ENCODE measurements at regions not wholly inside any gene's neighbourhood (a gene's known extent, or its start where the extent isn't known, plus 50 kb on each side); places are given as distances from the start of the nearest gene placed in this dataset.
A peak's percentile ranks its signal among the peaks of the same experiment; 100 is the strongest.
"Not testable (repeated sequence)": the region's sequence is repeated elsewhere in the genome, so short reads cannot be mapped to it uniquely, and the experiment has no call there.

DNA sequence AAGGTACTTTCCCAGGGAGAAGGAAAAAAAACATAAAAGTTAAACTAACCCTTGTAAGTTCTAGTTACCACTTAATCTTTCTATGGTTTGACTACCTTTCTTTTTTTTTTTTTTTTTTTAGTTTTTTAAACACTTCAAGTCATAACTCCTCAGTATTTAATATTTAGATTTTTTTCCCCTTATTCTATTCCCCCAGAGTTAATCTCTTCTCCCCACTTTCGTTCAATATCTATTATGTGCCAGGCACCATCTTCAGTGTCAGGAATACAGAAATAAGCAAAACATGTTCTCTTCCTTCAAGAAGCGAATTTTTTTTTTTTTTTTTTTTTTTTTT lies 62.0 kb upstream of the LOC128125822 start:
- H3K9me3 Mint-ChIP-seq (ENCODE audit: low read depth, unreplicated experiment) = no peaks in the 10 kb centered on the region
- DNase-seq = no peak
- no peak overlapping the region for H3K27ac Mint-ChIP-seq (ENCODE audit: unreplicated experiment)
- no peaks in the 10 kb centered on the region for H3K36me3 Mint-ChIP-seq (ENCODE audit: insufficient read depth, unreplicated experiment)
- CTCF ChIA-PET = interaction anchor here (0.7 kb wide), 1 partner anchor 548 kb away, joined by 4 read pairs; no protein-coding TSS in a partner anchor
- H3K4me1 Mint-ChIP-seq (ENCODE audit: low read depth, unreplicated experiment) = peaks cover 26% of the 10 kb centered on the region
- no peak overlapping the region for H3K4me3 Mint-ChIP-seq (ENCODE audit: low read depth, unreplicated experiment)
- intact Hi-C loops (cut with micrococcal nuclease; ENCODE audit: unreplicated experiment) = no loop called here
- no peaks in the 10 kb centered on the region for H3K27me3 Mint-ChIP-seq (ENCODE audit: unreplicated experiment)
- no TSS peak for BruUV-seq (replicated peaks)
- TF ChIP-seq CTCF (IDR thresholded peaks at IDR 0.05; ENCODE audit: unreplicated experiment) = no peak

GRCh38 chr6:63510849-63511248 lies 61.4 kb upstream of the LOC128125822 start:
- Mint-ChIP-seq H3K36me3 (ENCODE audit: insufficient read depth, unreplicated experiment) (no peaks in the 10 kb centered on the region), H3K9me3 (ENCODE audit: low read depth, unreplicated experiment) (no peaks in the 10 kb centered on the region), H3K27ac (ENCODE audit: unreplicated experiment) (no peak overlapping the region), H3K27me3 (ENCODE audit: unreplicated experiment) (no peaks in the 10 kb centered on the region), H3K4me3 (ENCODE audit: low read depth, unreplicated experiment) (no peak overlapping the region), H3K4me1 (ENCODE audit: low read depth, unreplicated experiment) (peaks cover 29% of the 10 kb centered on the region)
- no peak for TF ChIP-seq CTCF (IDR thresholded peaks at IDR 0.05; ENCODE audit: unreplicated experiment)
- no TSS peak for BruUV-seq (replicated peaks)
- DNase-seq = no peak
- intact Hi-C loops (cut with micrococcal nuclease; ENCODE audit: unreplicated experiment) = no loop called here
- CTCF ChIA-PET = interaction anchor here (0.7 kb wide), 1 partner anchor 547 kb away, joined by 4 read pairs; no protein-coding TSS in a partner anchor

- Mint-ChIP-seq H3K4me1 (ENCODE audit: low read depth, unreplicated experiment) (peaks cover 32% of the 10 kb centered on the region), H3K27ac (ENCODE audit: unreplicated experiment) (peak overlapping the region; percentile 67), H3K4me3 (ENCODE audit: low read depth, unreplicated experiment) (peak overlapping the region; percentile 29), H3K36me3 (ENCODE audit: insufficient read depth, unreplicated experiment) (peaks cover 5% of the 10 kb centered on the region), H3K27me3 (ENCODE audit: unreplicated experiment) (no peaks in the 10 kb centered on the region), H3K9me3 (ENCODE audit: low read depth, unreplicated experiment) (no peaks in the 10 kb centered on the region)
- no peak for TF ChIP-seq CTCF (IDR thresholded peaks at IDR 0.05; ENCODE audit: unreplicated experiment)
- no TSS peak for BruUV-seq (replicated peaks)
- no peak for DNase-seq
- CTCF ChIA-PET = interaction anchor here (1.1 kb wide), 1 partner anchor 10 kb away, joined by 3 read pairs; no protein-coding TSS in a partner anchor
- intact Hi-C loops (cut with micrococcal nuclease; ENCODE audit: unreplicated experiment) = loop anchor here (5.0 kb wide), 2 partner anchors 37 to 57 kb away; no protein-coding TSS in a partner anchor
These were observed 57.6 kb upstream of the LOC128125822 start for GRCh38 chr6:63514488-63515173.

DNA sequence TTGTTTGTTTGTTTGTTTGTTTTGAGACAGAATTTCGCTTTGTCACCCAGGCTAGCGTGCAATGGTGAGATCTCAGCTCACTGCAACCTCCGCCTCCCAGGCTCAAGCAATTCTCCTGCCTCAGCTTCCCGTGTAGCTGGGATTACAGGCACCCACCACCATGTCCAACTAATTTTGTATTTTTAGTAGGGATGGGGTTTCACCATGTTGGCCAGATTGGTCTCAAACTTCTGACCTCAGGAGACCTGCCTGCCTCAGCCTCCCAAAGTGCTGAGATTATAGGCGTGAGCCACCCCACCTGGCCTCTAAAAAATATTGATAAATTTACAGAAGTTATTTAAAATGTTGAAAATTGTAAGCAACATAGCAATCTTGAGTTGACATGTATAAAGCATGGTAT lies 57.1 kb upstream of the LOC128125822 start:
- H3K27ac Mint-ChIP-seq (ENCODE audit: unreplicated experiment) = peak overlapping the region; percentile 67
- intact Hi-C loops (cut with micrococcal nuclease; ENCODE audit: unreplicated experiment) = loop anchor here (5.0 kb wide), 2 partner anchors 38 to 58 kb away; no protein-coding TSS in a partner anchor

More for the DNA sequence above, 57.1 kb upstream of the LOC128125822 start:
- CTCF ChIA-PET = interaction anchor here (1.1 kb wide), 1 partner anchor 11 kb away, joined by 3 read pairs; no protein-coding TSS in a partner anchor
- not testable (repeated sequence) for H3K4me3 Mint-ChIP-seq (ENCODE audit: low read depth, unreplicated experiment); H3K27me3 Mint-ChIP-seq (ENCODE audit: unreplicated experiment); H3K36me3 Mint-ChIP-seq (ENCODE audit: insufficient read depth, unreplicated experiment); H3K9me3 Mint-ChIP-seq (ENCODE audit: low read depth, unreplicated experiment); BruUV-seq (replicated peaks); DNase-seq
- peaks cover 34% of the 10 kb centered on the region for H3K4me1 Mint-ChIP-seq (ENCODE audit: low read depth, unreplicated experiment)

All from Calu3 (cell line).